ENCODE measurements at regions not wholly inside any gene's neighbourhood (a gene's known extent, or its start where the extent isn't known, plus 50 kb on each side); places are given as distances from the start of the nearest gene placed in this dataset.
"Not testable (repeated sequence)": the region's sequence is repeated elsewhere in the genome, so short reads cannot be mapped to it uniquely, and the experiment has no call there.

DNA sequence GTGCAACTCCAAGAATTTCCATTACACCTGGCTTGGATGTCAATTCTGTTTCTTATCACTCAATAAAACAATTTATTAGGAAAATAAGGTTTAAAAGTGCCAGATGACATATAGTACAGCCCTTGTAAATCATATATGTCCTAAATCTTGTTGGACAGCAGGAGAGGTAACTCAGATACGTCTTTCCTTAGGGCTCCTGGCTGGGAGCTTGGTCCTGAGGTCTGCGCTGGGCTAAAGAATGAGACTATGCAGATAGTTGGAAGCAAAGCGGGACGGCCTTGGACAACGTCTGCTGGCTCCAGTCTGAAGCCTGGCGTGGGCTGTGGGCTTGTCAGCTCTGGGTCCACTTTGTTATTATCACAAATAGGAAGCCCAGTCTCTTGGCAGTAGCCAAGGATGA is 377.0 kb downstream of the DLEU7 start:
- DNase-seq, result no peak

GRCh38 chr13:50467156-50468110 is 376.1 kb downstream of the DLEU7 start:
- no peak for DNase-seq

DNA sequence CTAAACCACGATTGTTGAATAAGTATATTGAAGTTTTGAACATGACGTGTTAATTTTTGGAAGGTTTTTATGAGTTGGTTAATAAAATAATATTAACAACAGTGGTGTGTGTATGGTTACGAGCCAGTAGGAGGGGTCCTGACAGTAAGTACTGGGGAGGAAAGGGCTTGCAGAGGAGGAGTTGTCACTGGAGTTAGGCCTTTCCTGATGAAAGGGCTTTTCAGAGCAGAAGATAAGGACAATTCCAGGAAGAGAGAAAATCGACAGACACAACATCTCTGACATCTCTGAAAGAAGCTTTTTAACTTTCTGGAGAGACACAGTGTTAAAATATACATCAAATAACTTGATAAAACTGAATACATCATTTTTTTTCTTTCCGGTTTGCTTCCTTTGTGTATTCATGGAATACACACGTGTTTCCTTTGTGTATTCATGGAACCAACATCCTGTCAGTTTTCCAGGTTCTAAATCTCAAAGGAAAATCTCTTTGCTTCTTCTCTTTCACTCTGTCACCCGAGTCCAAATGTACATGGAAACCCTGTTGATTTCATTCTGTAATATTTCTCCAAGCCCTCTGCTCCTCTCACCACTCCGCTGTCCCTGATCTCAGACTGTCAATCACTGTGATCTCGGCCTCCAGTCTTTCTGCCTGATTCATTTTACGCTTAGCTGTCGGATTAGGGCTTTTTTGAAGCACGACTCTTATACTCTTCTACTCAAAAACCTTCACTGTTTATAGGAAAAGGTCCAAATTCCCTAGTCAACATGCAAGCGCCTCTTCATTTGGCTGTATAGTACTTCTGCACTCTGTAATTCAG is 374.4 kb downstream of the DLEU7 start:
- no peak for DNase-seq

GRCh38 chr13:50473050-50473449 is 370.4 kb downstream of the DLEU7 start:
- DNase-seq, result not testable (repeated sequence)

- no peak for DNase-seq
Observed at GRCh38 chr13:50474088-50474662, 369.3 kb downstream of the DLEU7 start.

DNA sequence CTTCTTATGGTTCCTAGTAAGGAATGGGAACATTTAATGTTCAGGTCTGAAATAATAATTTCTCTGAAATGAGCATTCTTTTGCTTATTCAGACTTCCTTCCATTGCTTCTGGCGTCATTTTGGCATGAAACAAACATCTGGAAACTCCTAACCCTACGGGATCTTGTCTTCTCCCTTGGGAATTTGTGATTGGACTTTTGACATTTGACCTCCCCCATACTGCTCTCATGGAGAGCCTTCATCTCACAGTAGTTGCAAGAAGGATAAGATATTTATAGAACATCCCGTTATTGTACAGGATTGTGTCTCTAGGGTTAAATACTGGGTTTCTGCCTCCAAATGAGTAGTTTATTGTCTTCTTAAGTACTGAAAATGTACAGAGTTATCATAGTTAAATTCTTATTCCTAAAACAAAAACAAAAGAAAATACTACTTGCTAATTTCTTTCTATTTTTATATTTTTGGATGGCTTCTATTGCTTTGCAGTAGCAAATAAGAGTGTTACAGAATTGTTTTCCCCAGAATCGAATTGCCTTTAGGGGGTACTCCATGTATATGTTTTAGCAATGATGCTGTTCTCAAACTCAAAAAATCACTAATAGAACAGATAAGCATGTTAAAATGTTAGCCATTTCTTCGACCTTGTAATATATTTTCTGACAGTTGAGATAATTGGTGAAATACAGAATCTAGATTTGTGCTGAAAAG is 366.8 kb downstream of the DLEU7 start:
- DNase-seq, result no peak

- DNase-seq, result no peak
Observed at GRCh38 chr13:50481936-50482335, 361.6 kb downstream of the DLEU7 start.

DNA sequence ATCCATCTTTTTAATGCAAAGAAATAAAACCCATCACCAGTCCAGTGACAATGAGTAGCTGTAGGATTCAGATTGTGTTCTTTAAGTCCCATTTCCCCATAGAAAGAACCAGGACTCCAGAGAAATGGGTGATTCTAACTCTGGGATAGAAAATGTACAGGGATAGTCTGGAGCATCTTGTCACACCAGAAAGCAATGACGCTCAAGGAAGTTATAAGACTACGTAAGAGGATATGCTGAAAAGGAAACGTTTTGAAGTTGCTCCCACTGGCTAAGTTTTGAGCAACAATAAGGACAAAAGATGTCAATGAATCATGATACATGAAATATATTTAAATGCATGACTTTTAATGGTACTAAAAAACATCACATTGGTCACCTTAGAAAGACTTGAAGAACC is 360.1 kb downstream of the DLEU7 start:
- DNase-seq, result no peak

DNA sequence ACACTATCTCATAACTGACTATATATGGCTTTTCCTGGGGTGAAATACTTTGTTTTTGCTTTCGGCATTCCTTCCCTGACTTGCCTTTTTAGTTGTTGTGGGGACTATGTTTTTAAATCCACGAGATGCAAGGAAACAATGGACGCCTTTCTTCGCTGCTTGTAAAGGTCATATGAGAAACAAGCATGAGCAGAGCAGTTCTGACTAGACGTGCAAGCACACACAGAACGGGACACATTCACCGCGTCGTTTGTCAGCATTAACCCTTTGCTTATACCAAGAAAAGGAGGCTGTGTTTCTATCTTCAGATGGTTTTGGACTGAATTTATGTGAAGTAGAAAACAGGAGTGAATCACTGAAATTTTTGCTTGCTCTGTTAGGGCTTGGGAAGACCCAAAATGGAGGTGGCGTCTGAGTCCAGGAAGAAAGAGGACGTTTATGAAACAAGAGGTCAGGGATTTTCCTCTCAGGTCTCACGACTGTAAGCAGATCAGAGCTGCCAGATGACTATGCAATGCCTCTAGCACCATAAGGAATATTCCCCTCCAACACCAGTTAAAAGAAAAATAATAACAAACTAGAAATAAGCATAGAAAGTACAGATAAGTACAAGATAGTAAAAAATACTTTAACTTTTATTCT is 358.9 kb downstream of the DLEU7 start:
- DNase-seq, result no peak

- DNase-seq, result peak; percentile 60
Observed at GRCh38 chr13:50485979-50486935, 357.2 kb downstream of the DLEU7 start.

GRCh38 chr13:50493683-50494082 is 349.8 kb downstream of the DLEU7 start:
- DNase-seq, result no peak

DNA sequence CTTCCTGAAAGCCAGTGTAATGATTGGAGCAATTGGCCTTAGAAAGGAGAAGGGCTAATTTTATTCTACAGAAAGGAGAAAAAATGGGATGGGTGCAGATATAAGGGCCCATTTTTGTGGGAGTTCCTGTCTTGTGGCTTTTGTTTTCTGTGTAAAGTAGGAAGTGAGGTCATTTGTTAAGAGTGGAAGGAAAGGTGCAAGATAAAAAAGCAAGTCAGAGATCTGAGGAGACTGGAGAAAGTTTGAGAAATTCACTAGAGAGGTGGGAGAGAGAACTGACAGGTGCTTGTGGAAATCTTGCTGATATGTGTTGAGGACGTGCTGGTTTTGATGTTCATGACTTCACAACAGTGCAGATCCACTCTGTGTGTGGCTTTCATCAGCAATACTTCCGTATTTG is 349.4 kb downstream of the DLEU7 start:
- no peak for DNase-seq

DNA sequence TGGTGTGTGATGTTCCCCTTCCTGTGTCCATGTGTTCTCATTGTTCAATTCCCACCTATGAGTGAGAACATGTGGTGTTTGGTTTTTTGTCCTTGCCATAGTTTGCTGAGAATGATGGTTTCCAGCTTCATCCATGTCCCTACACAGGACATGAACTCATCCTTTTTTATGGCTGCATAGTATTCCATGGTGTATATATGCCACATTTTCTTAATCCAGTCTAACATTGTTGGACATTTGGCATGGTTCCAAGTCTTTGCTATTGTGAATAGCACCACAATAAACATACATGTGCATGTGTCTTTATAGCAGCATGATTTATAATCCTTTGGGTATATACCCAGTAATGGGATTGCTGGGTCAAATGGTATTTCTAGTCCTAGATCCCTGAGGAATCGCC is 340.3 kb downstream of the DLEU7 start:
- not testable (repeated sequence) for DNase-seq

DNA sequence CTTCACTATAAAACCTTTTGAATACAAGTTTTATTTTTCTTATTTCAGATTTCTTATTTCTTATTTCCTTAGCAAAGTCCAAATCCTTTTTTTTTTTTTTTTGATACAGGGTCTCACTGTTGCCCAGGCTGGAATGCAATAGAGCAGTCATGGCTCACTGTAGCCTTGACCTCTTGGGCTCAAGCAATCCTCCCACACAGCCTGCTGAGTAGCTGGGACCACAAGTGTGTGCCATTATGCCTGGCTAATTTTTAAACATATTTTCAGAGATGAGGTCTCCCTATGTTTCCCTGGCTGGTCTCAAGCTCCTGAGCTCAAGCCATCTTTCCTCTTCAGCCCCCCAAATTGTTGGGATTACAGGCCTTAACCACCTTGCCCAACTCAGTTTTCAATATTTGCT is 334.3 kb downstream of the DLEU7 start:
- DNase-seq, result no peak

GRCh38 chr13:50509771-50510441 is 333.6 kb downstream of the DLEU7 start:
- DNase-seq, result peak; percentile 93

- DNase-seq, result not testable (repeated sequence)
Observed at GRCh38 chr13:50510885-50511545, 332.5 kb downstream of the DLEU7 start.

DNA sequence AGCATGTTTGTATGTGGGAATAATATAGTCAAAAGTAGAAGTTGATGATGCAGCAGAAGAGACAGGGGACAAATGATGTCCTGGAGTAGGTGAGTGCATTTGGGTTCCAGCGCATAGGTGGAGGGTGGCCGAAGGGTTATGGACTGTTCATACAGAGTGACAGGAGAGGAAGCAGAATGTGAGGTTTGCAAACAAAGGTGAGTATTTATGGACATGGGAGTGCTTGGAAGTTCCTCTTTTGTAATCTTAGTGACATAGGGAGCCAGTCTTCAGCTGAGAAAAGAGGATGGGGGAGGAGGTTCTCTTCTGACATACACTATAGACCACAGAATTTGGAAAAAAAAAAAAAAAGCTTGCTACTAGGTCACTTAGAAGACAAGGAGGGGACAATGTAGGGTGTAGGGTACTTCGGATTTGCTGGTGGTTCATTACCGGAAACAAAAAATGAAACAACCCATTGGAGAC is 331.6 kb downstream of the DLEU7 start:
- no peak for DNase-seq

GRCh38 chr13:50512474-50513299 is 330.8 kb downstream of the DLEU7 start:
- DNase-seq, result peak; percentile 69

All from islet precursor cell (in vitro differentiated cells).